Lower leg skin (tissue), 4 donors: ENCODE measurements at regions not wholly inside any gene's neighbourhood (a gene's known extent, or its start where the extent isn't known, plus 50 kb on each side); places are given as distances from the start of the nearest gene placed in this dataset.

Source experiments
- DNase-seq, 2 donors: peaks; one replicate each; pipeline ENCODE4 v3.0.0-alpha.2; 2019; ENCODE audit warnings: low spot score in 2 of 2
- H3K4me3 ChIP-seq: fragments of 200-600 bp; sonication (generic); 2 replicates; pipeline ENCODE4 v1.5.1; 2017; ENCODE audit warnings: mild to moderate bottlenecking, low read depth; ENCODE audit not compliant: poor library complexity, severe bottlenecking
- CTCF ChIP-seq, 3 donors: fragments of 450-650 bp; IDR thresholded peaks; one replicate each; pipeline ENCODE4 v1.5.1; 2016; ENCODE audit warnings: antibody characterized with exemption in 3 of 3, mild to moderate bottlenecking in 3 of 3, moderate library complexity in 2 of 3
- POLR2A ChIP-seq, 2 donors: fragments of 450-650 bp; IDR thresholded peaks; one replicate each; pipeline ENCODE4 v1.6.1; 2016 to 2017; ENCODE audit warnings: antibody characterized with exemption in 2 of 2, mild to moderate bottlenecking in 1 of 2, moderate library complexity in 1 of 2
- WGBS, 2 donors: methylation state at CpG; one replicate each; pipeline ENCODE4 v1.1.5; 2018; 5-methylcytosine and 5-hydroxymethylcytosine counted together
- intact Hi-C: fragments of 100-400 bp; cut with DNase I; formaldehyde crosslinking; loops from one replicate; pipeline ENCODE4 v1.15.0; 2023; ENCODE audit warnings: low total_unique reads

- DNase-seq = no peak
- intact Hi-C loops = no loop called here
- no peak overlapping the region for H3K4me3 ChIP-seq
- WGBS, 2 donors = 52 to 57% methylated on average over 4 of the region's 4 CpGs
- TF ChIP-seq CTCF (IDR thresholded peaks at IDR 0.05) (no peak), POLR2A (IDR thresholded peaks at IDR 0.05) (no peak)
Observed at GRCh38 chr6:112744827-112745226, 397.7 kb downstream of the RFPL4B start.

GRCh38 chr6:112745765-112746164 is 398.6 kb downstream of the RFPL4B start:
- intact Hi-C loops = no loop called here

GRCh38 chr6:112749673-112750072 is 402.5 kb downstream of the RFPL4B start:
- intact Hi-C loops = no loop called here
- DNase-seq = no peak
- TF ChIP-seq CTCF (IDR thresholded peaks at IDR 0.05) = no peak
- TF ChIP-seq POLR2A (IDR thresholded peaks at IDR 0.05) = no peak
- no peak overlapping the region for H3K4me3 ChIP-seq
- WGBS, 2 donors = 95% methylated on average over 5 of the region's 5 CpGs

More at GRCh38 chr6:112745765-112746164, 398.6 kb downstream of the RFPL4B start:
- WGBS, 2 donors = 30 to 45% methylated on average over 1 of the region's 1 CpG
- TF ChIP-seq CTCF (IDR thresholded peaks at IDR 0.05) = no peak
- no peak for TF ChIP-seq POLR2A (IDR thresholded peaks at IDR 0.05)
- H3K4me3 ChIP-seq = no peak overlapping the region
- no peak for DNase-seq

- intact Hi-C loops = no loop called here
Observed at GRCh38 chr6:112752305-112752704, 405.2 kb downstream of the RFPL4B start.

GRCh38 chr6:112752791-112753190 is 405.7 kb downstream of the RFPL4B start:
- no peak for TF ChIP-seq CTCF (IDR thresholded peaks at IDR 0.05)
- no peak for TF ChIP-seq POLR2A (IDR thresholded peaks at IDR 0.05)
- DNase-seq = no peak
- H3K4me3 ChIP-seq = no peak overlapping the region
- intact Hi-C loops = no loop called here

More at GRCh38 chr6:112752305-112752704, 405.2 kb downstream of the RFPL4B start:
- no peak overlapping the region for H3K4me3 ChIP-seq
- WGBS, 2 donors = 81 to 92% methylated on average over 2 of the region's 2 CpGs
- DNase-seq = no peak
- TF ChIP-seq CTCF (IDR thresholded peaks at IDR 0.05) (no peak), POLR2A (IDR thresholded peaks at IDR 0.05) (no peak)

GRCh38 chr6:112760831-112761230 is 413.7 kb downstream of the RFPL4B start:
- H3K4me3 ChIP-seq = no peak overlapping the region
- intact Hi-C loops = loop anchor here (10.0 kb wide), 1 partner anchor 296 kb away; no protein-coding TSS in a partner anchor
- no peak for DNase-seq
- no peak for TF ChIP-seq CTCF (IDR thresholded peaks at IDR 0.05)
- TF ChIP-seq POLR2A (IDR thresholded peaks at IDR 0.05) = no peak
